Medulla oblongata (tissue), 1 donor: ENCODE measurements at regions not wholly inside any gene's neighbourhood (a gene's known extent, or its start where the extent isn't known, plus 50 kb on each side); places are given as distances from the start of the nearest gene placed in this dataset.
"Not testable (repeated sequence)": the region's sequence is repeated elsewhere in the genome, so short reads cannot be mapped to it uniquely, and the experiment has no call there.

ENCODE experiments used
- DNase-seq: peaks from one replicate; pipeline ENCODE4 v3.0.0-alpha.2; 2015; ENCODE audit errors: extremely low spot score

DNA sequence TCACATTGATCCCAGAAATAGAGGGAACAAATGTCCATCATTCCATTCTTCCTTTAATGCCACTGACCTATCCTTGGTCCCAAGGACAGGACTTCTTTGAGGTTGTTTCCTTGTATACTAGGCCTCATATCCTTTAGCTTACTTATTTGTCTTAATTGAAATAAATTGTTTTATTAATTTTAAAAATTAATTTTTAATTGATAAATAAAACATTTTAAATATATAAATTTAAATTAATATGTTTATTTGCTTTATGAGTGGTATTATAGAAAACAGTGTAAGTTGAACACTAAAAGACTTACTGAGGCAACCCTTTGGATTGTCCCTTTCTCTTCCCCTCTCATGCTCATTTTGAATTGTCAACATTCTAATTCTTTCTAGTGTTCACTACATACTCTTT is 556.9 kb upstream of the NUDT12 start:
- DNase-seq: no peak

DNA sequence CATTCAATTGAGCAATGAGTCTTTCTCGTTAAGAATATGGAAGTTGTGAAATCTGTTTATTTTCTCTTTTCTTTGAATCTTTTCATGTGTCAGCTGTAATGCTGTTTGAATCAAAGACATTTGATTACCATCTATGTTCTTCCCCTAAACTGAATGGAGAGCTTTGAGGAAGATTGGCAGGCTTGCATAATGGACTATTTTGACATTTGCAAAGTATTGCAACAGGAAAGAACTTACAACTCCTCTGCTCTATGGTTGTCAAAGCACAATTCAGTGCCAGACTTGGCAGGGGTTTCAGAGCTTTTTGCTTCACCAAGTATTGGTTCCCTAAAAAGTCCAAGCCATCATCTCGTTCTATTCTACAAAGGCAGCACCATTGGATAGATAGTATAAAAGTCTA is 549.0 kb upstream of the NUDT12 start:
- DNase-seq: no peak

DNA sequence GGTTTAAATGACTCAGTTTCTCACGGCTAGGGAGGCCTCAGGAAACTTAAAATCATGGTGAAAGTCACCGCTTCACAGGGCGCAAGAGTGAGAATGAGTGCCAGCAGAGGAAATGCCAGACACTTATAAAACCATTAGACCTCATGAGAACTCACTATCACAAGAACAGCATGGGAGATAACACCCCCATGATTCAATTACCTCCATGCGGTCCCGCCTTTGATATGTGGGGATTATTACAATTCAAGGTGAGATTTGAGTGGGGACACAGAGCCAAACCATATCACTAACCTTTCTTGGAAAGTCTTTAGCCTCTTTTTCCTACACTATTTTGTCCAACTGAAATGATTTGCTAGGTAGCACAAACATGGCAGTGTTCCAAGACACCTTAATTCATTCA is 533.9 kb upstream of the NUDT12 start:
- DNase-seq: no peak

DNA sequence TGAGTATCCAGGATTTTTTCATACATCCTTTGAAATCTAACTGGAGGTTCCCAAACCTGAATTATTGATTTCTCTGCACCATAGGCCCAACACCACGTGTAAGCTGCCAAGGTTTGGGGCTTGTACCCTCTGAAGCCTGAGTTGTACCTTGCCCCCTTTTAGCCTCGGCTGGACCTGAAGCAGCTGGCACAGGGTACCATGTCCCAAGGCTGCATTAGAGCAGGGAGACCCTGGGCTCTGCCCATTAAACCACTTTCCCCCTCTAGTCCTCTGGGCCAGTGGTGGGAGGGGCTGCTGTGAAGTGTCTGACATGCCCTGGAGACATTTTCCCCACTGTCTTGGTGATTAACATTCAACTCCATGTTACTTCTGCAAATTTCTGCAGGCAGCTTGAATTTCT is 532.9 kb upstream of the NUDT12 start:
- no peak for DNase-seq

DNA sequence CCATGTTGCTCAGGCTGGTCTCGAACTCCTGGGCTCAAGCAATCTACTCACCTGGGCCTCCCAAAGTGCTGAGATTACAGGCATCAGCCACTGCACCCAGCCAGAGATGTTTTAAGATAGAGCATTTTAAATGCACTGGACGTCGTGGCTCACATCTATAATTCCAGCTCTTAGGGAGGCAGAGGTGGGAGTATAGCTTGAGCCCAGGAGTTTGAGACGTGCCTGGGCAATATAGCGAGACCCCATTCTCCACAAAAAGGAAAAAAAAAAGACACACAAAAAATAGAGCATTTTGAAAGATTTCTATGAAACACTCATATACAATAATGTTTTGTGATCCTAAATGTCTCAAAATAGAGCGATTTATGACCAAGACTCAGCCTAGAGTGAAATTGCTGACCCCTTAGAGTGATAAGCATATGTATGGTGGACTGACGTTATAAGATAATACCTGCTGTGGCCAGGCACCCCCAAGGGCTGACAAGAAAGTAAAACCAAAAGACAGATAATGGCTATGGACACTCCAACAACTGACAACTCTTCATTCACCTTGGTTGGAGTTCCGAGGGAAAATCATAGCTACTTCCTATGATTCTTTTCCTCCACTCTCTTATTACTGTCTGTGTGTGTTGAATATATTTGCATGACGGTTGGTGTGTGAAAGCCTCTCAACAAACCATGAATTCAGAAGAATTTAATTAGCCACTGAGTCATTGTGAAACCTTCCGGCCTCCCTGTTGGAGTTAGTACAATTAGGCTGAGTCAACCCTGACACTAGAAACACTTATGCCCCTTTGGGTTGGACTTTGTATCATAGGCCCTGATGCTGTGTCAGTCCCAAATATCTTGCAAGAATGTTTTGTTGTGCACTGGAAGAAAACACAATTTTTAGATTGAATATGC is 526.5 kb upstream of the NUDT12 start:
- DNase-seq: no peak

DNA sequence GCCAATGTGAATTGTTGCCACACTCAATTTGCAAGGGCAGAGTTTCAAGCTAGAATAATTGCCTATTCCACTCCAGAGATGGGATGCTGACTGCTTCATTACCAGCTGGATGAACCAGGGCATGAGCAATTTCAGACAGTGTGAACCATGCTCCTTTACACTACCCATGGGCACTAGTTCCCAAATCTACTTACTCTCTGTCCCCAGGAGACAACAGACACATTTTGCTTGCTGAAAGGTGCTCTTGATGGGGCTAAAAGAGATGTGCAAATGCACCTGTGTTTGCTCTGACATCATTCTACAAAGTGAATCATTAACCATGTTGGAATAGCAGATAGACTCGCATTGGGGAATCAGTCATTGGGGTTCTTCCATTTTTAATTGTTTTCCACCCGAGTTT is 522.3 kb upstream of the NUDT12 start:
- no peak for DNase-seq

DNA sequence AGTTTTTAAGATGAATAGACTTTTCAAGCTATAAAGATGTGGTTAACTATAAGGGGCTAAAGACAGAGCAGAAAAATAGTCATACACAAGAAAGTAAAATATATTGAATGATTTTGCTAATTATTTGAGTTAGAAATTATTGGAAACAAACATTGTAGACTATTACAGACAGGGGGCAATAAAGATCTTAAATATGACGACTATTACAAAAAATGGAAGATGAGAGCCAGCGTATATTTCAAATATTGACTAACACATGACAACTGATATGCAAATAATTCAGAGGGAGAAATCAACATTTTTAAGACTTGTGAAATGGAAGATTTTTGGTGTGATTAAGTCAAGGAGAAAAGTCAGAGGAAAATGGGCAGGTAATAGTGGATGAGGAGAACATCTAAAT is 520.2 kb upstream of the NUDT12 start:
- no peak for DNase-seq

DNA sequence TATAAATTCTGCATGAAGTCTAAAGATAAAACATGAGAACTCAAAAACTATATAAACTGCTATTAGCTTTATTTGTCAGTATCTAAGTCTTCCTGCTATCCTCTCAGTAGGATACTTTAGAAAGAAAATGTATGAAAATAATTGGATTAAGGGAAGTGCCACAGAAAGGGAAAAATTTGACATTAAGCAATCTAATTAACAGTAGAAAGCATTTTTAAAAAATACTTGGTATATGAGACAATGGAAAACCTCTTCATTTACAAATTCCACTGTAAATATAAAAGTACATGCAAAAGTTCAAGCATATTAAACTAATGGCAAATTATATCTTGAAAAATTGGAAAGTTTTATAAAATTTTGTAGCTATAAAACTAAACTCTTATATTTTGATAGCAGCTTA is 518.6 kb upstream of the NUDT12 start:
- DNase-seq: no peak

DNA sequence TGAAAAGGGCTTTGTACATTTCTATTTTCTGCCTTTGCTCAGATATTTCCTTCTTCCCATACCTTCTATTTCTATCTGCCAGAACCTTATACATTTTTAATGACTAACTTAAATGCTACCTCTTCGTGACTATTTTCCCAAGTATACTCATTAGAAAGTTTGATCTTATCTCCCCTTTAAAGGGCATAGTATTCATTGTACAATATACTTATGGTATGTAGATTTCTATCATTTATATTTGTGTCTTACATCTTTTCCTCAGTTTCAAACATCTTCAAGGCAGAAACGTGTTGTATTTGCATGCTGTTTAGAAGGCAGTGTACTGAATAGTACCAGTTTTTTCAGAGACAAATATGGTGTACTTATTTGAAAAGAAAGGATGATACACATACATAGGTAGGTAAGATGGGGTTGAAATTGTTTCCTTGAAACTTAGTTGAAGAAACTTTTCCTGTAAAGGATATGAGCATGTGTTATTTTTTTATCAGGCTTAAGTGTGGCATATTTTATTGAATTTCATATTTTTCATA is 518.1 kb upstream of the NUDT12 start:
- DNase-seq: no peak

DNA sequence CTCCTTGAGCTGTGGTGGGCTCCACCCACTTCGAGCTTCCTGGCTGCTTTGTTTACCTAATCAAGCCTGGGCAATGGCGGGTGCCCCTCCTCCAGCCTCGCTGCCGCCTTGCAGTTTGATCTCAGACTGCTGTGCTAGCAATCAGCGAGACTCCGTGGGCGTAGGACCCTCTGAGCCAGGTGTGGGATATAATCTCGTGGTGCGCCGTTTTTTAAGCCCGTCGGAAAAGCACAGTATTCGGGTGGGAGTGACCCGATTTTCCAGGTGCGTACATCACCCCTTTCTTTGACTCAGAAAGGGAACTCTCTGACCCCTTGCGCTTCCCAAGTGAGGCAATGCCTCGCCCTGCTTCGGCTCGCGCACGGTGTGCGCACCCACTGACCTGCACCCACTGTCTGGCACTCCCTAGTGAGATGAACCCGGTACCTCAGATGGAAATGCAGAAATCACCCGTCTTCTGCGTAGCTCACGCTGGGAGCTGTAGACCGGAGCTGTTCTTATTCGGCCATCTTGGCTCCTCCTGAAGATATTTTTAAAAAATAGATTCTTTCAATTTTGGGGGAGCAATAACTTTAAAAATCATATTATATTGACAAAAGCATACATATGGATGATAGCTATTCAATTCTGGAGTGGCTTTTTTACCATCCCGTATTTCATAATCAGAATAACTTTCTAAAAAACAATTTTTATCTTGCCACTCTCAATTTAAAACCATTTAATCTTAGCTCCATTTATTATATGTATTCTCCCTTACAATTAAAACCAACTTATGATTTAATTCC is 517.5 kb upstream of the NUDT12 start:
- DNase-seq: not testable (repeated sequence)

DNA sequence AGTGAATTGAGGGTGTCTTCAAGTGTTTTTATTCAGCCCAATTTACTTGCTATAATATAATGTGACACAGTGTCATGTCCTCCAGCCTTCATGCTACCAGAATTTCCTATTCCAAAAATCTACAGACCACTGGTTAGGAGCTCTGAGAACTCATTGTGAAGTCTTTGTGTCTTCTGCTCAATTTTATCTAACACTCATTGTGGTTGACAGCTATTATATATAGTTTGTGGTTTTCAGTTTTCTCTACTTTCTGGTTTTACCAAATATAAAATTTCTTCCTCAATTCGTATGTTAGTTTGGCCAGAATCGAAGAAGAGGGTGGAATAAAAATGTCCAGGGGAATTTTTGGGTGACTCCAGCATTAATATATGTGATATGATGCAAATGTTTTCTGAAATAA is 509.3 kb upstream of the NUDT12 start:
- DNase-seq: no peak

DNA sequence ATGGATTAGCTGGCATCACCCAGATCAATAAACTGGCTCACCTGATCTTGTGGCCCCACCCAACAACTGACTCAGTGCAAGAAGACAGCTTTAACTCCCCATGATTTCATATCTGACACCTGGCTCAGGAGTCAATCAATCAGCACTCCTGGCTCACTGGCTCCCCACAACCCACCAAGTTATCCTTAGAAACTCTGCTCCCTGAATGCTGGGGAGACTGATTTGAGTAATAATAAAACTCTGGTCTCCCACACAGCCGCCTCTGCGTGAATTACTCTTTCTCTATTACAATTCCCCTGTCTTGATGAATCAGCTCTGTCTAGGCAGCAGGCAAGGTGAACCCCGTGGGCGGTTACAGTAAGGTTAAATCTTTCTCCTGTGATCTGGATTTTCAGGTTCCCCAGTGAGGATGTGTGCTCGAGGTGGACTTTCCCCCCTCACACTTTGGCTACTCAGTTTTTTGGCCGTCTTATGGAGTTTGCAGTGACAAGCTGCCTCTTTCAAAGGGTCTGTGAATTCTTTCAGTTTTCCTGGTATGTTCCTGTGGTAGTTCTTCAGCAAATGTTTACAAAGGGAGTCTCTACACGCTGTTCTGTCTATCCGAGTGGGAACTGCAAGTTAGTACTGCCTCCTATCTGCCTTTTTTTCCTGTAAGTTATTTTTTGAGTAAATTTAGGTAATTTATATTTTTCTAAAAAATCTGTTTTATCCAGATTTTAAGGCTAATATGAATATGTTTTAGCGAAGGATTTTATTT is 500.2 kb upstream of the NUDT12 start:
- DNase-seq: no peak

DNA sequence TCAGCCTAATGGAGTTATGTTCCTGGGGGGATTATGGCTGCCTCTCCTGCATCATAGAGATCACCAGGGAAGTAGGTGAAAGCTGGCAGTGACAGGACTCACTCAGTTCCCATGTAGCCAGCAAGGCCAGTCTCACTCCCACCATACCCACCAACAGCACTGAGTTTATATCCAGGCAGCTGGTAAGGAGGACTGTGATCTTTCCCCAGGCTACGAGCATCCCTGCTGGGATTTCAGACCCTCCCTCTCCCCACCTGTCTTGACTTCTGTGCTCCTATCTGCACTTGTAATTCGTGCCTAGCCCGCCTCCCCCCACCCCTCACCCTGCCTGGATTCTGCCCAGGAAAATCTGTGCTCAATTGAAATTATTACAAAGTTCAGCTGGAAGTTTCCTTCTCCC is 499.1 kb upstream of the NUDT12 start:
- DNase-seq: no peak

DNA sequence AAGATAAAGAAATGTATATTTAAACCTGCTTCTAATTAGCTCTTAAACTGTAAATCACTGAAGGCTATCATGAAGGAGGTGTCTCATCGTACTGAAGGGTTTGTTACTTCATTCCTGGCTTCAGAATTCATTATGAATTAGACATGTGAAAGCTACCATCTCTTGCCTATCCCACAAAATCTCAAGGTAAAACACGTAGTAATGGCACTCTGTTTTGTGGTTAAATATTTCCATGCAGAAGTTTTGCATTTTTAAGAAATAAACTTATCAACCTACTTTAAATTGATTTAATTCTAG is 490.7 kb upstream of the NUDT12 start:
- DNase-seq: no peak

DNA sequence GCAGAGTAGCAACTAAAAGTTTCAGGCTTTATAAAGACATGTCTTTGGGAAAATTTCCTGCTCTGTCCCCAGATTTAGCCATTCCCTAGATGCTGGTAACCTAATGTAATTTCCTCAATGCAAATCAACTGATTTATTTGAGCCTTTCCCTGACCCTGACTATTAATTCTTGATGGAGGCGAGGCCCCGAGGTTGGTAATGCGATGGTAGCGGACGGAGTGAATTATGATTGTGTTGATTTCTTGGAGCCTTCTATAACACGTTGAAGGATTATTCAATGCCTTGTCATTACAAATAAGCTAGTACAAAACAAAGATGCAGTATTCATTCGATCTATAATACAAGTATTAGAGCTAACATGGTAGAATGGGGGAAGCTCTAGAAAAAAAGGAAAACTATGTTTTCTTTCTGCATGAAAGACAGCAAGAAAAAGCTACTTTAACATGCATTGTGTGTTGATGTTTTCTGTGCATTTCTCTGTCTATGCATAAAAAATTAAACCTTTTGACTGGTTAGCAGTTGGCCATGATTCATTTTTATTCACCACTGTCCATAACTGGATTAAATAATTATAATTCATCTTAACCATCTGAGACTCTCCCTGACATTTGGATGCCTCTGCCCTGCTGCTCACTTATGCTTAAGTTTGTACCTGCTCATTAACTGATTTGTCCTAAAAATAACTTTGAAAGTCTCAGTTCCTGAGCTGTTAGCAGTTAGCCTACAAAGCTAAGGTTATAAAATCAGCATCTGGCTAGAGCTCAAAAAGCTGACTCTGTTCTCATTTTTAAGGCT is 490.2 kb upstream of the NUDT12 start:
- no peak for DNase-seq

DNA sequence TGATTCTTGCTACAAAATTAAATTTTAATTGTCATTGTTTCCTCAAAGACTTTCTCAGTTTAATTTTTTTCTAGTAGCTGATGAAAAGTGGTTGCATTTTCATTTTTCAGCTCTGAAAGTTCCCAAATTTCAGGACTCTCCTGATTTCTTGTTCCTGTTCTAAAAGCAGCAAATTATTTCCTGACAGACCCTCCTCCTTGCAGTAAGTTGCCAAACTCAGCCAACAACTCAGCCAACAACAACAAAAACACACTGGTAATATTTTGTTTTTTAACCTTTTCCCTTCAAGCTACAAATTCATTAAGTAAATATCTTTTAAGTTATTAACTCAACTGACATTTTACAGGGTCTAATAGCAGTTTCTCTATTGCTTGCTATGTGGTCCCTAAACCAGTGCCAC is 487.8 kb upstream of the NUDT12 start:
- no peak for DNase-seq

DNA sequence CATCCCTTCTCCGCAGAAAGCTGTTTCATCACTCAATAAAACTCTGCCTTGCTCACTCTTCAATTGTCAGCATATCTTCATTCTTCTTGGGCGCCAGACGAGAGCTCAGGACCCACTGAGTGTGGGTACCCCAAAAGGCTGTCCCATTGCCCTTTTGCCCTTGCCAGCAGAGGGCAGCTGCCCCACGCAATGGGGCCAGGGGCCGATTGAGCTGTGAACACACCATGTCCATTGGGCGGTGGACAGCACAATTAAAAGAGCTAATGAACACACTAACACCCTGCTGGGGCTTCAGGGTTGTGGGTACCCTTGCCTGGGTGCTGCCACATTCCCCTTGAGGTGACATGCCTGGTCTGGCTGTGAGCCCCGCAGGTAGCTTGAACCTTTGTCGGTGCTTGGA is 487.2 kb upstream of the NUDT12 start:
- no peak for DNase-seq

DNA sequence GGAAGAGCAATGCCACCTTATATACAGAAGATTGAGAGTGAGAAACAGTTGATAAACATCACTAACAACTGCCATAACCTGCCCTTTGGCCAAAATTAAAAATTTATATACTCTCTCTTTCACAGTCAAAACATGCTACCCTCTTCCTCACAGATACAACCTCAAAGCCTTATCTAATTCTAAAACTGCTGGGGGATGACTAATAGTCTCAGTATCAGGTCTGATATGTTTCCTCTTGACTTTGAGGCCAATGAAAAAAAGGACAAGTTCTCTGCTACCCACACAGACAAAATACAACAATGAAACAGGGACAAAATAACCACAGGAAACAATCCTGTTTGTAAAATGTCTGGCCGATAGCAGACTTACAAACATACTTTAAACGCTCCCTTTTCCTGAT is 485.6 kb upstream of the NUDT12 start:
- DNase-seq: no peak

DNA sequence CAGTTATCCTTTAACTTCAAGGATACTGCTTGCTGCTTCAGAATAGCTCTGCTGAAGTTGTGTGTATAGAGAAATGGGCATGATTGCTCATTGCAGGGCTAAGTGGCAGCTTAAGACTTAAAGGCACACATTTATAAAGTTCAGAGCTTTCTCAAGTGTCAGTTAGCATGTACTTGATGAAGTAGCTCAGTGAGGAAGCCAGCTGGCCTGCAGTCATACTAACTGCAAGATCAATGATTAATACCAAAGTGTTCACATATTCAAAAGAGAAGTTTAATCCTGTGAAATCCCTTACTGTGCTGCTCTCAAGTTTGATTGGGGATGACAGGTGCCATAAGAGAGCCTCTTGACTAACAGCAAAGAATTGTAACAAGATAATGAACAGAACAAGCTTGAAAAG is 483.4 kb upstream of the NUDT12 start:
- no peak for DNase-seq

DNA sequence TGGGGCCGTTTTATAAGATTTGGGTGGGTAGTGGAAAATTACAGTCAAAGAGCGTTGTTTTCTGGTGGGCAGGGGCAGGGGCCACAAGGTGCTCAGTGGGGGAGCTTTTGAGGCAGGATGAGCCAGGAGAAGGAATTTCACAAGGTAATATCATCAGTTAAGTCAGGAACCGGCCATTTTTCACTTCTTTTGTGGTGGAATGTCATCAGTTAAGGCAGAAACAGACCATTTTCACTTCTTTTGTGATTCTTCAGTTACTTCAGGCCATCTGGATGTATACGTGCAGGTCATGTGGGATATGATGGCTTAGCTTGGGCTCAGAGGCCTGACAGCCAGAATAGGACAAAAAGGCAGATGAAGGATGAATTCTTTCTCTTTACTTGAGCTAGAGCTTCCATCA is 477.3 kb upstream of the NUDT12 start:
- not testable (repeated sequence) for DNase-seq

DNA sequence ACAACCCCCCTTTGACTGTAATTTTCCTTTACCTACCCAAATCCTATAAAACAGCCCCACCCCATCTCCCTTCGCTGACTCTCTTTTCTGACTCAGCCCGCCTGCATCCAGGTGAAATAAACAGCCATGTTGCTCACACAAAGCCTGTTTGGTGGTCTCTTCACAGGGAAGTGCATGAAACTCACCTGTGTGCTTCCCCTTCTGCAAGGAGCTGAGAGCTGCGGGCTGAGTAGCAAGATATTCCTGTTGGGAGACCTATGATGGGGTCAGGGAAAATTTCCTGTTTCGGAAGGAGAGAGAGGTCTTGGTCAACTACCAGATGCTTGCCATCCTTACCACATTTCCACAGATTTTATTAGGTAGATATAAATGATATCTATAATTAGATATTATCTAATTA is 474.5 kb upstream of the NUDT12 start:
- DNase-seq: not testable (repeated sequence)

DNA sequence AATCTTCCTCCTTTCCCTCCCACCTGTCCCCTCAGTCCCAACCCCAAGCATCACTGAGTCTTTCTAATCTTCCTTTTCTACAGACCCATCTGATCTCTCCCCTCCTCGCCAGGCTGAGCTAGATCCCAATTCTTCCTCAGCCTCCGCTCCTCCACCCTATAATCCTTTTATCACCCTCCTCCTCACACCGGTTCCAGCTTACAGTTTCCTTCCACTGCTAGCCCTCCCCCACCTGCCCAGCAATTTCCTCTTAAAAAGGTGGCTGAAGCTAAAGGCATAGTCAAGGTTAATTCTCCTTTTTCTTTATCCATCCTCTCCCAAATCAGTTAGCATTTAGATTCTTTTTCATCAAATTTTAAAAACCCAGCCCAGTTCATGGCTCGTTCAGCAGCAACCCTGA is 470.6 kb upstream of the NUDT12 start:
- not testable (repeated sequence) for DNase-seq
